Endodermal cell (in vitro differentiated cells): ENCODE measurements at regions not wholly inside any gene's neighbourhood (a gene's known extent, or its start where the extent isn't known, plus 50 kb on each side); places are given as distances from the start of the nearest gene placed in this dataset.

ENCODE experiments used
- DNase-seq: peaks from one replicate; pipeline ENCODE4 v3.0.0-alpha.2; 2017
- H3K27ac ChIP-seq: 2 replicates; pipeline ENCODE4 v1.5.1; 2013; ENCODE audit warnings: mild to moderate bottlenecking, low read depth, low read length, moderate library complexity
- H3K27me3 ChIP-seq: 2 replicates; pipeline ENCODE4 v1.6.1; 2013; ENCODE audit warnings: mild to moderate bottlenecking, low read length, moderate library complexity; ENCODE audit not compliant: insufficient read depth, control insufficient read depth, poor library complexity, severe bottlenecking
- H3K36me3 ChIP-seq: 2 replicates; pipeline ENCODE4 v1.7.0; 2013; ENCODE audit warnings: mild to moderate bottlenecking, low read length, moderate library complexity; ENCODE audit not compliant: control insufficient read depth, insufficient read depth
- H3K4me1 ChIP-seq: one replicate; pipeline ENCODE4 v1.7.0; 2013; ENCODE audit warnings: low read length; ENCODE audit not compliant: control insufficient read depth, insufficient read depth
- H3K4me3 ChIP-seq: 2 replicates; pipeline ENCODE4 v1.5.1; 2013; ENCODE audit warnings: mild to moderate bottlenecking, low read length, moderate library complexity
- H3K9ac ChIP-seq: 2 replicates; pipeline ENCODE4 v1.6.1; 2013; ENCODE audit warnings: mild to moderate bottlenecking, low read length, moderate library complexity; ENCODE audit not compliant: poor library complexity, severe bottlenecking; ENCODE audit errors: extremely low read depth
- H3K9me3 ChIP-seq: 2 replicates; pipeline ENCODE4 v1.6.1; 2013; ENCODE audit warnings: mild to moderate bottlenecking, low read length, moderate library complexity; ENCODE audit not compliant: control insufficient read depth
- H3K27ac Mint-ChIP-seq: 2 replicates; pipeline ENCODE4 v1.8.0; 2020; ENCODE audit warnings: mixed read lengths
- H3K27me3 Mint-ChIP-seq: 2 replicates; pipeline ENCODE4 v1.8.0; 2021; ENCODE audit warnings: mild to moderate bottlenecking, mixed read lengths; ENCODE audit not compliant: insufficient read depth
- H3K36me3 Mint-ChIP-seq: 2 replicates; pipeline ENCODE4 v1.8.0; 2020; ENCODE audit warnings: low read depth, mixed read lengths
- H3K4me1 Mint-ChIP-seq: 2 replicates; pipeline ENCODE4 v1.8.0; 2020; ENCODE audit warnings: mixed read lengths
- H3K4me3 Mint-ChIP-seq: 2 replicates; pipeline ENCODE4 v1.8.0; 2020; ENCODE audit warnings: mild to moderate bottlenecking, moderate library complexity, mixed read lengths
- H3K9me3 Mint-ChIP-seq: 2 replicates; pipeline ENCODE4 v1.8.0; 2020; ENCODE audit warnings: mild to moderate bottlenecking, mixed read lengths
- CTCF ChIP-seq: fragments of 200-600 bp; sonication (generic); conservative IDR thresholded peaks from 2 replicates; pipeline ENCODE4 v1.5.0; 2021; ENCODE audit warnings: antibody characterized with exemption, mild to moderate bottlenecking
- WGBS, 2 experiments: methylation state at CpG; one replicate each; pipeline versions ENCODE4 v1.1.5 to v1.1.7; 2013; ENCODE audit warnings: missing lambda C conversion rate in 2 of 2, mixed read lengths in 1 of 2; ENCODE audit not compliant: insufficient coverage in 1 of 2, insufficient read length in 1 of 2; 5-methylcytosine and 5-hydroxymethylcytosine counted together

- Histone ChIP-seq H3K27me3 (peaks cover 33% of the 10 kb centered on the region), H3K4me1 (no peaks in the 10 kb centered on the region), H3K36me3 (no peaks in the 10 kb centered on the region), H3K9me3 (no peaks in the 10 kb centered on the region), H3K9ac (no peak overlapping the region), H3K27ac (no peak overlapping the region), H3K4me3 (no peak overlapping the region)
- WGBS, 2 experiments: 89 to 100% methylated on average over 1 of the region's 1 CpG
- H3K4me3 Mint-ChIP-seq: no peak overlapping the region
- TF ChIP-seq CTCF: no peak
- H3K27ac Mint-ChIP-seq: no peak overlapping the region
- no peak for DNase-seq
- H3K36me3 Mint-ChIP-seq: no peaks in the 10 kb centered on the region
- H3K4me1 Mint-ChIP-seq: no peaks in the 10 kb centered on the region
- H3K27me3 Mint-ChIP-seq: peaks cover 9% of the 10 kb centered on the region
- H3K9me3 Mint-ChIP-seq: no peaks in the 10 kb centered on the region
Measured at GRCh38 chr11:19355601-19356000, 114.9 kb upstream of the E2F8 start.

- DNase-seq: no peak
- Histone ChIP-seq H3K4me1 (no peaks in the 10 kb centered on the region), H3K9me3 (no peaks in the 10 kb centered on the region), H3K9ac (no peak overlapping the region), H3K4me3 (no peak overlapping the region), H3K27ac (peak overlapping the region; percentile 61), H3K36me3 (no peaks in the 10 kb centered on the region), H3K27me3 (peaks cover 48% of the 10 kb centered on the region)
- Mint-ChIP-seq H3K9me3 (no peaks in the 10 kb centered on the region), H3K4me1 (no peaks in the 10 kb centered on the region), H3K36me3 (no peaks in the 10 kb centered on the region), H3K27me3 (peaks cover 25% of the 10 kb centered on the region), H3K4me3 (no peak overlapping the region), H3K27ac (no peak overlapping the region)
- 91 to 100% methylated on average over 1 to 2 of the region's 2 CpGs for WGBS, 2 experiments
- TF ChIP-seq CTCF: no peak
Measured at GRCh38 chr11:19353287-19353850, 112.6 kb upstream of the E2F8 start.

GRCh38 chr11:19352771-19353160, 112.0 kb upstream of the E2F8 start:
- no peaks in the 10 kb centered on the region for H3K4me1 ChIP-seq
- H3K27me3 Mint-ChIP-seq: peaks cover 31% of the 10 kb centered on the region
- no peak overlapping the region for H3K27ac Mint-ChIP-seq
- H3K4me3 Mint-ChIP-seq: no peak overlapping the region
- no peaks in the 10 kb centered on the region for H3K9me3 Mint-ChIP-seq
- H3K9ac ChIP-seq: no peak overlapping the region
- peaks cover 54% of the 10 kb centered on the region for H3K27me3 ChIP-seq
- H3K4me3 ChIP-seq: no peak overlapping the region
- no peaks in the 10 kb centered on the region for H3K9me3 ChIP-seq
- no peaks in the 10 kb centered on the region for H3K36me3 ChIP-seq
- 79 to 87% methylated on average over 6 to 9 of the region's 9 CpGs for WGBS, 2 experiments
- no peak for TF ChIP-seq CTCF
- H3K36me3 Mint-ChIP-seq: no peaks in the 10 kb centered on the region
- DNase-seq: no peak
- H3K27ac ChIP-seq: peak overlapping the region; percentile 61
- H3K4me1 Mint-ChIP-seq: no peaks in the 10 kb centered on the region
